ENCODE measurements at regions not wholly inside any gene's neighbourhood (a gene's known extent, or its start where the extent isn't known, plus 50 kb on each side); places are given as distances from the start of the nearest gene placed in this dataset.

DNA sequence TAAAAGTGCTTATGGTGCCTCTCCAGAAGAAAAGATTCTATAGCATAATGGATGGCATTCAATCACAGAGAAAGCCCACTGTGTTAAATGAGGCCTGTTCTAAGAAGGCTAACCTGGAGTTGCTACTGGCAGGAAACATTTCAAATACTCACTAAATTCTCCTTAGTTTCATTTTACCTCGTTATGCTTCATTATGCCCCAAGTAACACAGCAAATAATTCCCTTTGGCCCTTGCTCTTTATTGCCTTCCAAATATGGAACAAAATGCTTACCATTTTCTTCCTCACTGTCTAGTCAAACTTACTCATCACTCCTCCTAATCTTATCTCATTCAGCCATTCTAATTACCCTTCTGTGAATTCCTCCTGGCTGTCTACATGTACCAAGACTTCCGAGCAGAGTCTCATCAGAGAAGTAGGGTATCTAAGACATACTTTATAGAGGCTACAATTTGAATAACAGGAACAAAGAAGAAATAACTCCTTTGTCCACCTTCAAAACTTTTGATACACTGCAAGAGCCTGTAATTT, 292.1 kb upstream of the CLEC14A start:
- H3K4me3 Mint-ChIP-seq = no peak overlapping the region
- TF ChIP-seq ZNF317 (CRISPR knock-in tag; IDR thresholded peaks at IDR 0.05; ENCODE audit: borderline replicate concordance, low read depth) = no peak
- no peak for TF ChIP-seq ELF4 (CRISPR knock-in tag; IDR thresholded peaks at IDR 0.05; ENCODE audit: low read depth)
- TF ChIP-seq JUN (CRISPR knock-in tag; IDR thresholded peaks at IDR 0.05) = no peak
- no peak for TF ChIP-seq NR3C1 (CRISPR knock-in tag; conservative IDR thresholded peaks at IDR 0.05; ENCODE audit: low read depth)
- TF ChIP-seq ZNF671 (CRISPR knock-in tag; IDR thresholded peaks at IDR 0.05) = no peak
- TF ChIP-seq, protein P1, sequence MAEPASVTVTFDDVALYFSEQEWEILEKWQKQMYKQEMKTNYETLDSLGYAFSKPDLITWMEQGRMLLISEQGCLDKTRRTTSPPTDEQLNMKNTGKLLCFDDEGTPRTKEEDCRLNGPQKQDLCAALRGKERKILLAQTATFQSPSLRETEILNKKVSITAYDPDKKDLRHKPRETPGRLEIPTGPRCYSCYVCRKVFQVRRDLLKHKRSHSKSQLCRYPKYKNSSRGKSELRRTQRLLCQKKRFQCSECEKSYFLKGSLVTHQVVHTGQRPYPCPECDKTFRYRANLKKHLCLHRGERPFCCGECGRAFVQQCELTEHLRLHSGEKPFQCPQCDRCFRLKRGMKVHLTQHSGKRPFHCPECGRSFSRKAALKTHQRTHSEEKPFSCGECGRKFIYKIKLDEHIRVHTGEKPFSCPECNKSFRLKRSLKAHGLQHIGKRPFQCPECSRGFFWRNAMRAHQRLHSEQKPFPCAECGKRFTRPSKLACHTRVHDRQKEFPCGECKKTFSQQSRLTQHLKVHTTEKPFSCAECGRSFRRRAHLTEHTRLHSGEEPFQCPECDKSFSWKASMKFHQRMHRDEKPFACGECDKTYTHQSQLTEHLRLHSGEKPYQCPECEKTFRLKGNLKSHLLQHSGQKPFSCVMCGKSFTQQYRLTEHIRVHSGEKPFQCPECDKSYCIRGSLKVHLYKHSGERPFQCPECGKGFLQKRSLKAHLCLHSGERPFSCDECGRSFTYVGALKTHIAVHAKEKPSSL (CRISPR knock-in tag; conservative IDR thresholded peaks at IDR 0.05) = no peak
- no peak for TF ChIP-seq NR1H2 (CRISPR knock-in tag; IDR thresholded peaks at IDR 0.05)
- no peak for TF ChIP-seq ATF1 (CRISPR knock-in tag; IDR thresholded peaks at IDR 0.05)
- TF ChIP-seq CREM (CRISPR knock-in tag; IDR thresholded peaks at IDR 0.05) = no peak
- no peak for TF ChIP-seq FOXJ3 (CRISPR knock-in tag; IDR thresholded peaks at IDR 0.05; ENCODE audit: borderline replicate concordance)
- no peak for TF ChIP-seq IRF2 (CRISPR knock-in tag; IDR thresholded peaks at IDR 0.05; ENCODE audit: borderline replicate concordance, low read depth)
- TF ChIP-seq EMX1 (CRISPR knock-in tag; IDR thresholded peaks at IDR 0.05) = no peak
- TF ChIP-seq, protein P2, sequence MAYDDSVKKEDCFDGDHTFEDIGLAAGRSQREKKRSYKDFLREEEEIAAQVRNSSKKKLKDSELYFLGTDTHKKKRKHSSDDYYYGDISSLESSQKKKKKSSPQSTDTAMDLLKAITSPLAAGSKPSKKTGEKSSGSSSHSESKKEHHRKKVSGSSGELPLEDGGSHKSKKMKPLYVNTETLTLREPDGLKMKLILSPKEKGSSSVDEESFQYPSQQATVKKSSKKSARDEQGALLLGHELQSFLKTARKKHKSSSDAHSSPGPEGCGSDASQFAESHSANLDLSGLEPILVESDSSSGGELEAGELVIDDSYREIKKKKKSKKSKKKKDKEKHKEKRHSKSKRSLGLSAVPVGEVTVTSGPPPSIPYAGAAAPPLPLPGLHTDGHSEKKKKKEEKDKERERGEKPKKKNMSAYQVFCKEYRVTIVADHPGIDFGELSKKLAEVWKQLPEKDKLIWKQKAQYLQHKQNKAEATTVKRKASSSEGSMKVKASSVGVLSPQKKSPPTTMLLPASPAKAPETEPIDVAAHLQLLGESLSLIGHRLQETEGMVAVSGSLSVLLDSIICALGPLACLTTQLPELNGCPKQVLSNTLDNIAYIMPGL (CRISPR knock-in tag; IDR thresholded peaks at IDR 0.05) = no peak
- TF ChIP-seq, protein P3, sequence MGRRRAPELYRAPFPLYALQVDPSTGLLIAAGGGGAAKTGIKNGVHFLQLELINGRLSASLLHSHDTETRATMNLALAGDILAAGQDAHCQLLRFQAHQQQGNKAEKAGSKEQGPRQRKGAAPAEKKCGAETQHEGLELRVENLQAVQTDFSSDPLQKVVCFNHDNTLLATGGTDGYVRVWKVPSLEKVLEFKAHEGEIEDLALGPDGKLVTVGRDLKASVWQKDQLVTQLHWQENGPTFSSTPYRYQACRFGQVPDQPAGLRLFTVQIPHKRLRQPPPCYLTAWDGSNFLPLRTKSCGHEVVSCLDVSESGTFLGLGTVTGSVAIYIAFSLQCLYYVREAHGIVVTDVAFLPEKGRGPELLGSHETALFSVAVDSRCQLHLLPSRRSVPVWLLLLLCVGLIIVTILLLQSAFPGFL (CRISPR knock-in tag; IDR thresholded peaks at IDR 0.05; ENCODE audit: borderline replicate concordance) = no peak
- TF ChIP-seq MXD4 (CRISPR knock-in tag; IDR thresholded peaks at IDR 0.05; ENCODE audit: borderline replicate concordance) = no peak
- TF ChIP-seq GRHL2 (CRISPR knock-in tag; IDR thresholded peaks at IDR 0.05; ENCODE audit: insufficient replicate concordance, severe bottlenecking) = no peak
- no peak for TF ChIP-seq STAT6 (CRISPR knock-in tag; conservative IDR thresholded peaks at IDR 0.05; ENCODE audit: low read depth)
- peaks cover 4% of the 10 kb centered on the region; the same call in 1 of the 2 replicates for H3K9me3 Mint-ChIP-seq
- DNase-seq (ENCODE audit: low spot score) = no peak
- no peak overlapping the region for H3K27ac Mint-ChIP-seq
- no peaks in the 10 kb centered on the region for H3K36me3 Mint-ChIP-seq
- CTCF ChIA-PET = no interaction called here
- H3K4me1 Mint-ChIP-seq = peaks cover 10% of the 10 kb centered on the region
- H3K27me3 Mint-ChIP-seq (ENCODE audit: low read depth) = peaks cover 3% of the 10 kb centered on the region
- POLR2A ChIA-PET = no interaction called here
- no peak for ATAC-seq

DNA sequence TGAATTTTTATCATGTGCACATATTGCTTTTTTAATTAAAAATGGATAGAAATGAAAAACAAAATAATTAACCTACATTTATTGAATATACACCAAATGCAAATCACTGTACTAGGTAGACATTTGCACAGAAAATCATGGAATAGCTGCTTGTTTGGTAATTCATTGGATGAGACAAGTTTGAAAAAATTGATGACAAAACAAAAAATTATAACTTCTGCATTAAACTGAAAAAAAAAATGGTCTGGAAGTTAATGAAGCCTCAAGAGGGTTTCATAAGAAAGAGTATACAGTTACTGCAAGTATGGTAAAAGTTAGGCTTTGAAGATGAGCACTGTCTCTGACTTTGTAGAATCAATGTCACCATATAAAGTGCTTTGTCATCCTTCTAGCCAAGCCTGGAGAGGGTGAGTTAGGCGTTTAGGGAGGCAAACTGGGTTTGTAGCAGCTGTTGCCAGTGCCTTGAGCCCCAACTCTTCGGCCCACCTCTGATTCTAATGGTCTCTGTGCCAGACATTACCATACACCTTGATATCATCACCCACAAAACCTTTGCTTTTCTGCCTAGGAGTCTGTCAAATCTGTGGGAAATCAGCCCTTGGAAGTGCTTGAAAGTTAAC, 291.1 kb upstream of the CLEC14A start:
- H3K9me3 Mint-ChIP-seq = peaks cover 7% of the 10 kb centered on the region
- H3K36me3 Mint-ChIP-seq = no peaks in the 10 kb centered on the region
- no peak overlapping the region for H3K27ac Mint-ChIP-seq
- no peak overlapping the region for H3K4me3 Mint-ChIP-seq
- TF ChIP-seq, protein P4, sequence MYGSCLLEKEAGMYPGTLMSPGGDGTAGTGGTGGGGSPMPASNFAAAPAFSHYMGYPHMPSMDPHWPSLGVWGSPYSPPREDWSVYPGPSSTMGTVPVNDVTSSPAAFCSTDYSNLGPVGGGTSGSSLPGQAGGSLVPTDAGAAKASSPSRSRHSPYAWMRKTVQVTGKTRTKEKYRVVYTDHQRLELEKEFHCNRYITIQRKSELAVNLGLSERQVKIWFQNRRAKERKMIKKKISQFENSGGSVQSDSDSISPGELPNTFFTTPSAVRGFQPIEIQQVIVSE (CRISPR knock-in tag; IDR thresholded peaks at IDR 0.05; ENCODE audit: borderline replicate concordance) = no peak
- TF ChIP-seq FOXJ3 (CRISPR knock-in tag; IDR thresholded peaks at IDR 0.05; ENCODE audit: borderline replicate concordance) (no peak), ZNF317 (CRISPR knock-in tag; IDR thresholded peaks at IDR 0.05; ENCODE audit: borderline replicate concordance, low read depth) (no peak), ATF1 (CRISPR knock-in tag; IDR thresholded peaks at IDR 0.05) (no peak)
- TF ChIP-seq, protein P5, sequence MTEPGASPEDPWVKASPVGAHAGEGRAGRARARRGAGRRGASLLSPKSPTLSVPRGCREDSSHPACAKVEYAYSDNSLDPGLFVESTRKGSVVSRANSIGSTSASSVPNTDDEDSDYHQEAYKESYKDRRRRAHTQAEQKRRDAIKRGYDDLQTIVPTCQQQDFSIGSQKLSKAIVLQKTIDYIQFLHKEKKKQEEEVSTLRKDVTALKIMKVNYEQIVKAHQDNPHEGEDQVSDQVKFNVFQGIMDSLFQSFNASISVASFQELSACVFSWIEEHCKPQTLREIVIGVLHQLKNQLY (CRISPR knock-in tag; IDR thresholded peaks at IDR 0.05) = no peak
- ATAC-seq (no peak), DNase-seq (ENCODE audit: low spot score) (no peak)
- ChIA-PET POLR2A (no interaction called here), CTCF (no interaction called here)
- H3K4me1 Mint-ChIP-seq = peaks cover 4% of the 10 kb centered on the region
- H3K27me3 Mint-ChIP-seq (ENCODE audit: low read depth) = peaks cover 3% of the 10 kb centered on the region

Measured in WTC11 (cell line).